ENCODE measurements at regions not wholly inside any gene's neighbourhood (a gene's known extent, or its start where the extent isn't known, plus 50 kb on each side); places are given as distances from the start of the nearest gene placed in this dataset.
"Not testable (repeated sequence)": the region's sequence is repeated elsewhere in the genome, so short reads cannot be mapped to it uniquely, and the experiment has no call there.

DNA sequence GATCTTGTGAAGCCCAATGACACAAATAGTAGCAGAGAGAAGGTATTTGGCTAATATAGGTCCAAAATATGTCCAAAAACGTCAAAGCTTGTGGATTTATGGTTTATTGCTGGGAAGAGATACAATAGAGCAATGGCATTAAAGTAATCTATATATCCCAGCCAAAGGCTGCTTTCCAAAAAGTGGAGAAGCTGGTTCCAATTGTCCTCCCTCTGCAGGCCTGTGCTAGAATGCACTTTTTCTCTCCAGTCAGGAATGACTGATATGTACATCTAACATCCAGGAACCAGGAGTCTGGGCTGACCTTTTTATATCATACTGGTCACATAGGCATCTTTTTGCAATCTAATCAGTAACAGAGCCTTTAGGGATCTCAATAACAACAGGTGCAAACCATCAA is 167.1 kb upstream of the FAM3C start:
- no peak for DNase-seq (ENCODE audit: low read depth)

DNA sequence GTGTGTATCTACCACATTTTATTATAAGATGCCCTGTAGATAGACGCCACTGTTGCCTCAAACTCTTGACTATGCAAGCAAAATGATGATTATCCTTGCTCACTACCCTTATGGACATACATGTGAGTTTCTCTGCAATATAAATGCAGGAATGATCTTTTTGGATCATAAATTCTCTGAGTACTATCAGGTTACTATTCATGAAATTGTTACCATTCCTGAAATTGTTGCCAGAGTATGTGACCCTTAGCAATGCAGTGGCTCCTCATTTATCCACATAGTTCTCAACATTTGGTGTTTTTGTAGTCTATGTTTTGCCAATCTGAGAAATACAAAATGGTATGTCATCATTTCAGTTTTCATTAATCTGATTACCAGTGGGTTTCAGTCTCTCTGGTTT is 166.2 kb upstream of the FAM3C start:
- DNase-seq (ENCODE audit: low read depth) = no peak

- no peak for DNase-seq (ENCODE audit: low read depth)
Observed at GRCh38 chr7:121561717-121562116, 165.6 kb upstream of the FAM3C start.

DNA sequence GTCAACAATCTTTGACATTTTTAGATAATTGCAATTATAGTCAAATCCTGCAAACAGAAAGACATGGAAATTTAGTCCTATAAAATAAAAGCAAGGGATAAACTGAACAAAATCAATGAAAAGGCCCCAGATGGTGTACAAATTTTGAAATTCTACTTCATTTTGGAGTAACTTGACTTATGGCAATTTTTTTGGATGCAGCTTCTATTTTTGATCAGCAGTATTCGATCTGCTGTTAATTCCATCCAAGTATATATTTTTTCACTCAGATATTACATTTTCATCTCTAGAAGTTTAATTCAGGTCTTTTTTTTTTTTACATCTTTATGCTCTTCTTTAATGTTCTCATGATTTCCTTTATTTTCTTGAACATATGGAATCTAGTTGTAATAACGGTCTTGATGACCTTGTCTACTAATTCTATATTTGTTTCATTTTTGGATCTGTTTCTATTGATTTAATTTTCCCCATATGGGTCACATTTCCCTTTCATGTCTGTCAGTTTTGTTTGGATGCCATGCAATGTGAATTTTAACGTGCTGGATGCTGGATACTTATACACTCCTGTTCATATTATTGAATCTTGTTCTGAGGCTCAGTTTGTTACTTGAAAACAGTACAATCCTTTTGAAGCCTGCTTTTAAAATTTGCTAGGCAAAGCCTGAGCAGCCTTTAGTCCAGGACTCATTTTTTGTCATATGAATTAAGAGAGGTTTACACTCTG is 164.3 kb upstream of the FAM3C start:
- no peak for DNase-seq (ENCODE audit: low read depth)

DNA sequence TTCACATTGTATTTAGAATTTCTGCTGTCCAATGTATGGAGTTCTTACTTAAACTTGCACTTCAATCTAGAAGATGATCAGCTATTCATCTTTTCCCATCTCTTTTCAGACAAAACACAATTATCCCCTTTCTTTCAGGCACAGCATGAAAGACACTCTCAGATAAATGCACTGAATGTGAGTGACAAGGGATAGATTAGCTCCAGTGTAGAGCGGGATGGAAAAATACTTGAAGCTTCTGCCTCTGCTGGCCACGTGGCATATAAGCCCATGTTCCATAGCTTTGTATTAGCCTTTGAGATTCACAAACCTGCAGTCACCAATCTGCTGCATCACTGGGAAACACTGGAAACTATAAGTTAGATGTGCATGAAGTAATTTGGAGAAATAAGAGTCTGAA is 162.2 kb upstream of the FAM3C start:
- no peak for DNase-seq (ENCODE audit: low read depth)

DNA sequence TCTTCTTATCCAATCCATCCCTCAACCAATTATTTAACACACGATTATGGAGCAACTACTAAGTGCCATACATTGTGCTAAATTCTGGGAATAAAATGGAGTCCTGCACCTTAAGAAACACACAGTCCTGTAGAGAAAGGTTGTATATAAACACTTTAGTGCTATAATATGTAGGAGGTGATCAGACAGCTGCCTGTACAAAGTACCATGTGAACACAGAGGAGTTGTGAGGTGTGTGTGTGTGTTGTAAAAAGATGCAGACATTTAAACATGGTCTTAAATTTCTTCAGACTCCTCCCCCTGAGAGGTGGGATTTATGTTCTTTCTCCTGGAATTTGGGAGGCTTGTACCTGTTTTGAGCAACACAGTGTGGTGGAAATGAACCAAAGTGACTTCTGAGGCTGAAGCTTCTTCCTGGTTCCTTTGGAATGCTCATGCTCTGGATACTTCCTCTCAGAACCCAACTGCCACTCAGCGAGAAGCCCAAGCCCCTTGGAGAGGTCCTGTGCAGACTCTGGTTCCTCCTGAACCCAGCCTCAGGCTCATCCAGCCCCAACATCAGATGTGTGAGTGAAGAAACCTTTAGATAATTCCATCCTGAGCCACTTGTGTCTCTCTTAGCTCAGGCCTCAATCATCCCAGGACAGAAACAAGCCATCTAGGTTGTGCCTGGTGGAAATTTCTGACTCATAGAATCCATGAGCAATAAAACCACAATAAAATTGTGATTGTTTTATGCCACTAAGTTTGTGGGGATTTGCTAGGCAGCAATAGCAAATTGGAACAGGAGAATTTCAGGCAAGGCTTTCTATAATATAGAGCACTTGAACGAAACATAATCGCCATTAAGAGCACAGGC is 161.2 kb upstream of the FAM3C start:
- no peak for DNase-seq (ENCODE audit: low read depth)

DNA sequence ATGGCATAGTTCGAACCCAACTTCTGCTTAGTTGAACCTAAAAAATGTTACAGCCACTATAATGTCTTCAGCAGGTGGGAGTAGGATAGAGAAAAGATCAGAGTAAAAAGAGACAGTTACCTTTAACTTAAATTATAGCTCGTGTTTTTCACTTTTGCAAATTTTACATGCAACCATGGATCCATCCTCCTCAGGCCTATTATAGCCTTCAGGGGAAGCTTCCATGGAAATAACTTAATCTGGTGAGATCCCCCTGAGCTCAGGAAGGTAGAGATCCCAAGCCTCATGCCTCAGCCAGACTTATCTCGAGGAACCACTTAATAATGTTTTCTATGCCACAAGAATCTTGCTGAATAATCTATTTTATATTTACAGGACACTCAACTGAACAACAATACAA is 159.4 kb upstream of the FAM3C start:
- DNase-seq (ENCODE audit: low read depth) = no peak

DNA sequence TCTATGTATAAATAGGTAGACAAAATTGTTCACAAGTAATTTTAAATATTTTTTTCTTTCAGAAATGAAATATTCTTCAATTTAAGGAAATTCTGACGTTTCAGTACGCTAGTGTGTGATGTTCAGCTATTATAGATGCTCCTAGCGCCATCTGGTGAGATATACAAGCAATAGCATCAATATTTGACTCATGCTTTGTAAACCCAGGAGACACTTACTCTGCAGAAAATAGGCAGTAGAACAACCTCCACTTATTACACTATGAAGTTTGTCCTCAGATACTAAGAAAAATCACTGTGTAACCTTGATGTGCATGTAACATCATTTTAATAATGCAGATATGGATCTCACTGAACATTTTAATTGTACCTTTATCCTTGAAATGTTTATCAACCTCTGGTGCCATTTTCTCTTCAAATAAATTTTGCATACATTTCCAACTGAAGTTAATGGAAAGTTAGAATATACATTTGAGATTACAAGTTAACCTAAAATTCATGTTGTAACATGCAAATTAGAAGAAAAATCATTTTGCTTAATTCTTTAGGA is 151.5 kb upstream of the FAM3C start:
- no peak for DNase-seq (ENCODE audit: low read depth)

DNA sequence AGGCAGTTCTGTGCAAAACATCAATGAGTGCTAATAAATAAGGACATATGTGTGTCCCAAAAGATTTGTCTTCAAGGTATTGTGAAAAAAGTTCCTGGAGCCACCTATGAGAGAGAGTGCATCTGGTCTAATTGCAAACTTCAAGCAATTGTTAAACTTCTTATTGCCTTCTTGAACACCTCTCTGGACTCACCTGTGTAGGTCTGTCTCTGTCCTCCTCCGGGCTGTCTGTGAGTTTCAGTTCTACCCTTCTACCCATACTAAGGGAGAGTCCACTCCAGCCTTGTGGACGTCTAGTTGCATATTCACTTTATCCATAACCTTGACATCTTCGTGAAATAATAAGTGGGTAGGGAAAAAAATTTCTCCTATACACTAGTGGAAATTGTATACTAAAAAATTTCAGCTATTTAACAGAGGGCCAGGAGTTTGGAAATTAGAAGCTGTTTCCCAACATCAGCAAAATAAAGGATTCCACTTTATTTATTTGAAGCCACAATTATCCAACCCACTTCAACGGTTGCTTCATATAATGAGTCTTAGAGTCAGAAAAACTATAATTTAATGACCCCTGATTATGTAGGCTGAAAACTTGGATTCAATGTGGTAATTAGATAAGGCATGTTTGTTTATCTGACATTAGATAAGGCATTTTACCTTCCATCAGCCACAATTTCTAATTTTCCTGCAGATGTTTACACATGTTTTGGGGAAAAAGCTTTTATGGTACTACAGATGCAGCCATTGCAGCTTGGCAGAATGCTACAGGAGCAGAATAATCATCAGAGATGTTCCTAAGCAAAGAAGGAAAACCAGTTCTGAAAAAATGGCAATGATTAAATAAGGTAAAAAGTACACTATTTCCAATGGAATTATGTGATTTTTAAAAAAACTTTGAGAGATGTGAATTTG is 150.8 kb upstream of the FAM3C start:
- DNase-seq (ENCODE audit: low read depth) = no peak

DNA sequence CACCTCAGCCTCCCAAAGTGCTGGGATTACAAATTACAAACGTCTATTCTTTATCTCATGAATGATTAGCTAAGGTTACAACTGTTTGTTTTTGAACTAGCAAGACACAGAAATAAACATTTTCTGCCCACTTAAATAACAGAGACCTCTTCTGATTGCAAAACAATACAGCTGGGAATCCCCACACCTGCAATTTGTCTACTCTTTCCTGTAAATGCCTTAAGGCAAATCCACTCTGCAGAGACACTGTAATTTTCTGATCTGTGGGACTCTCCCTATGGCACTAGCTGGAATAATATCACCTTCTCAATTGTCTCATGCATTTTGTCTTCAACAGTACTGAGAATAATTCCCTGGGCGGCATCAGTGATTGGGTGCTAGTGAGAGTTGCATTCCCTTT is 149.3 kb upstream of the FAM3C start:
- DNase-seq (ENCODE audit: low read depth) = no peak

- no peak for DNase-seq (ENCODE audit: low read depth)
Observed at GRCh38 chr7:121544726-121545125, 148.6 kb upstream of the FAM3C start.

- DNase-seq (ENCODE audit: low read depth) = no peak
Observed at GRCh38 chr7:121544238-121544637, 148.1 kb upstream of the FAM3C start.

- no peak for DNase-seq (ENCODE audit: low read depth)
Observed at GRCh38 chr7:121541457-121541856, 145.3 kb upstream of the FAM3C start.

- DNase-seq (ENCODE audit: low read depth) = no peak
Observed at GRCh38 chr7:121540138-121540537, 144.0 kb upstream of the FAM3C start.

- no peak for DNase-seq (ENCODE audit: low read depth)
Observed at GRCh38 chr7:121537031-121537430, 140.9 kb upstream of the FAM3C start.

DNA sequence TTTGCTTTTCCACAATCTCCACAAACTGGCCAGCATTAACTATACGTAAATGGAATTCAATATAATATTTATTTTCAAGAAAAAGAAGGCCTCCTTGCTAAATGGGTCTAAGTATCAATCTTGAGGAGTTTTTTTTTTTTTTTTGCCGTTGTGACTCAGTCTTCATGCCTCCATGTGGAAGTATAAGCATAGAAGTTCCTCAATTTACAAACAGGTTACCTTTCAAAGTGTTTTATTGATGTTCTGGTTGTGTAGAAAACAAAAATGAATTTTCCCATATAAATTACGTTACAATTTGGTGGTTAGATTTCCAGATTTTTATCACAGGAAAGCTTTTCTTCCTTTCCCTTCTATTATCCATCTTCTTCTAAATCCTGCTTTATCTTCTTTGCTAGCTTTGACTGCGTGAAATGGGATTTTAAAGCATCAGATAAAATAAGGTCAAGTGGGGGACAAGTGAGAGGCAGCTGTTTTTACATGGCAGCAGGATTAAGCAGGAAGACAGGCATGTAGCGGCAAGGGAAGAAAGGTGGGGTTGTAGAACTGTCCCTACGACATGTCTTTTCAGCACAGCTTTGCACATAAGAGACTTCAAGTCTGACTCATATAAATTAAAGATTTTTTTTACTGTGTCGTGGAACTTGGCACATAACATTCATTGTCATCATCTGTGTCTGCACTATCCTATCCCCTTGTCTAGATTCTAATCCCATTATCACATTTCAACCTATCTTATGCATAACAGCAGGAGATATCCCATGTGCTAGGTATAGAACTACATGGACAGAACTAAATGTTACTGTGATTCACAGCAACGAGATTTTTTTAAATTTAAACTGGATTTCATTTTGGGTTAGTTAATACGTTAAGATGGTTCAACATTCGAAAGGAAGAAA is 135.3 kb upstream of the FAM3C start:
- no peak for DNase-seq (ENCODE audit: low read depth)

DNA sequence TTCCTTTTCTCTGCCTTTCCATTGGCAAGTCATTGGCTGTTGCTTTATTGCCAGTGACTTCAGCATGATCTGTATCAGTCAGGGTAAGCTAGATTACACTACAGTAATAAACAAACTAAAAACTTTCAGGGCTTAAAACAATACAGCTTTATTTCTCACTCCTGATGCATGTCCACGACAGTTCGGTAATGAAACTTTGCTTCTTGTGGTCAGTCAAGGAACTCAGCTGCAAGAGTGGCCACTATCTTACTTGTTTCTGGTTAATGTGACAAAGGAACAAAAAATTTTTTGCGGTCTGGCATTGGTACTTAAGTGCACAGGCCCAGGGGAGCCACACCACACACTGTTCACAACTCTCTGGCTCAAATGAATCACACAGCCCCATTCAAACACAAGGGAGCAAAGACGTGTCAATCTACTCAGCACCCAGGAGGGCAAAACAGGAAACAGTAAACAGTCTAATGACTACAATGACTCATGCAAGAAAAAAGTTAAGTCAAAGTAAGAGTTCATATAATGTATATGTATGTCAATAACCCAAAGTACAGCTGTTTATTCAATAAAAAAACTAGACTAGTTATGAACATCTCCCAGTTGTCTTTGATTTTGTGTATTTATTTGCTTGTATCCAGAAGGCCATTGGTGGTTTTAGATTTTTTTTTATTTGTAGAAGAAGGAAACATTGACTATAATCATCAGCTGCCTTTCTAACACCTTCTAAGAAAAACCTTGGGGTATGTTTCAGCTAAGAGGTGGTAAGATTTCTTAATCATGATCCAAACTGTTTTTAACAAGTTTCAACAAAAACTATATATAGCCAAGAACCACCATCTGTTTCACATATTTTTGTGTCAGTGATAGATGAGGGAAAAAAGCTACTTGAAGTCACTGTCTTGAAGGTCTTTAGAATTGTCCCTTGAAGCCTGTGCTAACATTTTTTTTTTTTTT is 134.4 kb upstream of the FAM3C start:
- DNase-seq (ENCODE audit: low read depth) = peak; percentile 34

DNA sequence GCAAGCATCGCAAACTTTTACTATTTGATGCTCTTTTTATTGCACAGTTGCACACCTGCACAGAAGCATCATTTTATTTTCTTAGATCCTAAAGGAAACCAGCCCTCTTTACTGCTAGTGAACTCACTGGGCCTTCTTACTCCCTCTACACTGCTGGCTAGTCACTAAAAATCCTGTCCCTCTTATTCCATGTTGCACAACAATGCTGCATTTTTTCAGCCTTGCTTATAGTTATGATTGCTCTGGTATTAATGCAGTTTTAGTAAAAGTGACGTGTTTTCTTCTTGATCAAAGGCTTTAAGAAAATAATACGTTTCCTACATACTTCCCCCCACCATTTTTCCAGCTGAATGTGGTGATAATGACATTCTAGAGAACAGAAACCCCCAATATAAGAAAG is 132.9 kb upstream of the FAM3C start:
- no peak for DNase-seq (ENCODE audit: low read depth)

GRCh38 chr7:121526210-121526609 is 130.1 kb upstream of the FAM3C start:
- not testable (repeated sequence) for DNase-seq (ENCODE audit: low read depth)
